ENCODE measurements at regions not wholly inside any gene's neighbourhood (a gene's known extent, or its start where the extent isn't known, plus 50 kb on each side); places are given as distances from the start of the nearest gene placed in this dataset.

GRCh38 chr22:47608421-47608820, 846.0 kb downstream of the TBC1D22A start:
- TF ChIP-seq, protein P1, sequence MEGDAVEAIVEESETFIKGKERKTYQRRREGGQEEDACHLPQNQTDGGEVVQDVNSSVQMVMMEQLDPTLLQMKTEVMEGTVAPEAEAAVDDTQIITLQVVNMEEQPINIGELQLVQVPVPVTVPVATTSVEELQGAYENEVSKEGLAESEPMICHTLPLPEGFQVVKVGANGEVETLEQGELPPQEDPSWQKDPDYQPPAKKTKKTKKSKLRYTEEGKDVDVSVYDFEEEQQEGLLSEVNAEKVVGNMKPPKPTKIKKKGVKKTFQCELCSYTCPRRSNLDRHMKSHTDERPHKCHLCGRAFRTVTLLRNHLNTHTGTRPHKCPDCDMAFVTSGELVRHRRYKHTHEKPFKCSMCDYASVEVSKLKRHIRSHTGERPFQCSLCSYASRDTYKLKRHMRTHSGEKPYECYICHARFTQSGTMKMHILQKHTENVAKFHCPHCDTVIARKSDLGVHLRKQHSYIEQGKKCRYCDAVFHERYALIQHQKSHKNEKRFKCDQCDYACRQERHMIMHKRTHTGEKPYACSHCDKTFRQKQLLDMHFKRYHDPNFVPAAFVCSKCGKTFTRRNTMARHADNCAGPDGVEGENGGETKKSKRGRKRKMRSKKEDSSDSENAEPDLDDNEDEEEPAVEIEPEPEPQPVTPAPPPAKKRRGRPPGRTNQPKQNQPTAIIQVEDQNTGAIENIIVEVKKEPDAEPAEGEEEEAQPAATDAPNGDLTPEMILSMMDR (IDR thresholded peaks at IDR 0.05; ENCODE audit: low read depth, low read length), result no peak
- TF ChIP-seq MYC (IDR thresholded peaks at IDR 0.05; ENCODE audit: low read depth, low read length) (no peak), POLR2A (IDR thresholded peaks at IDR 0.05; ENCODE audit: extremely low read depth, insufficient read length) (no peak)
- TF ChIP-seq, protein P2, sequence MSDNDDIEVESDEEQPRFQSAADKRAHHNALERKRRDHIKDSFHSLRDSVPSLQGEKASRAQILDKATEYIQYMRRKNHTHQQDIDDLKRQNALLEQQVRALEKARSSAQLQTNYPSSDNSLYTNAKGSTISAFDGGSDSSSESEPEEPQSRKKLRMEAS (IDR thresholded peaks at IDR 0.05; ENCODE audit: low read depth, low read length), result no peak

Measured in NB4 (cell line).